ENCODE measurements at regions not wholly inside any gene's neighbourhood (a gene's known extent, or its start where the extent isn't known, plus 50 kb on each side); places are given as distances from the start of the nearest gene placed in this dataset.

- Histone ChIP-seq H2AFZ (ENCODE audit: low read length) (no peak overlapping the region), H3K27me3 (replicated peaks; ENCODE audit: insufficient read depth, low read length) (no peaks in the 10 kb centered on the region), H3K4me2 (ENCODE audit: low read depth, low read length) (no peak overlapping the region), H3K4me3 (ENCODE audit: low read length) (no peak overlapping the region), H3K4me1 (ENCODE audit: low read length) (no peaks in the 10 kb centered on the region), H3K9me3 (replicated peaks; ENCODE audit: insufficient read depth, low read length) (no peaks in the 10 kb centered on the region), H3K79me2 (ENCODE audit: low read length) (no peaks in the 10 kb centered on the region), H3K36me3 (replicated peaks; ENCODE audit: insufficient read depth, low read length) (no peaks in the 10 kb centered on the region), H3K27ac (ENCODE audit: low read length) (no peak overlapping the region), H3F3A (ENCODE audit: insufficient read depth, low read length) (no peaks in the 10 kb centered on the region), H3K9me2 (replicated peaks; ENCODE audit: insufficient read depth, low read length) (no peaks in the 10 kb centered on the region), H3K9ac (ENCODE audit: low read length) (no peak overlapping the region), H4K20me1 (ENCODE audit: insufficient read depth, low read length) (no peaks in the 10 kb centered on the region)
- TF ChIP-seq EZH2 (optimal IDR thresholded peaks at IDR 0.05; ENCODE audit: low read depth, low read length): no peak
- no peak for TF ChIP-seq EZH2phosphoT487 (IDR thresholded peaks at IDR 0.05; ENCODE audit: low read length)
- no peak for TF ChIP-seq CTCF (IDR thresholded peaks at IDR 0.05; ENCODE audit: low read length)
- DNase-seq: no peak
Measured at GRCh38 chr2:204150721-204151120, 214.2 kb downstream of the ICOS start.

GRCh38 chr2:204152616-204153015, 216.1 kb downstream of the ICOS start:
- no peaks in the 10 kb centered on the region for H3K79me2 ChIP-seq (ENCODE audit: low read length)
- H2AFZ ChIP-seq (ENCODE audit: low read length): no peak overlapping the region

GRCh38 chr2:204154863-204155262, 218.3 kb downstream of the ICOS start:
- no peaks in the 10 kb centered on the region for H3K9me2 ChIP-seq (replicated peaks; ENCODE audit: insufficient read depth, low read length)
- no peaks in the 10 kb centered on the region for H3K79me2 ChIP-seq (ENCODE audit: low read length)
- no peaks in the 10 kb centered on the region for H4K20me1 ChIP-seq (ENCODE audit: insufficient read depth, low read length)
- no peaks in the 10 kb centered on the region for H3K4me1 ChIP-seq (ENCODE audit: low read length)
- no peak for DNase-seq
- no peaks in the 10 kb centered on the region for H3K36me3 ChIP-seq (replicated peaks; ENCODE audit: insufficient read depth, low read length)
- no peak overlapping the region for H3K9ac ChIP-seq (ENCODE audit: low read length)
- TF ChIP-seq CTCF (IDR thresholded peaks at IDR 0.05; ENCODE audit: low read length) (no peak), EZH2phosphoT487 (IDR thresholded peaks at IDR 0.05; ENCODE audit: low read length) (no peak), EZH2 (optimal IDR thresholded peaks at IDR 0.05; ENCODE audit: low read depth, low read length) (no peak)
- no peak overlapping the region for H3K27ac ChIP-seq (ENCODE audit: low read length)
- H3K4me3 ChIP-seq (ENCODE audit: low read length): no peak overlapping the region
- no peaks in the 10 kb centered on the region for H3K9me3 ChIP-seq (replicated peaks; ENCODE audit: insufficient read depth, low read length)
- H3K27me3 ChIP-seq (replicated peaks; ENCODE audit: insufficient read depth, low read length): no peaks in the 10 kb centered on the region
- no peak overlapping the region for H2AFZ ChIP-seq (ENCODE audit: low read length)
- H3F3A ChIP-seq (ENCODE audit: insufficient read depth, low read length): no peaks in the 10 kb centered on the region
- no peak overlapping the region for H3K4me2 ChIP-seq (ENCODE audit: low read depth, low read length)

More at GRCh38 chr2:204152616-204153015, 216.1 kb downstream of the ICOS start:
- Histone ChIP-seq H3K4me3 (ENCODE audit: low read length) (no peak overlapping the region), H4K20me1 (ENCODE audit: insufficient read depth, low read length) (no peaks in the 10 kb centered on the region), H3K27me3 (replicated peaks; ENCODE audit: insufficient read depth, low read length) (no peaks in the 10 kb centered on the region), H3K4me1 (ENCODE audit: low read length) (no peaks in the 10 kb centered on the region), H3K9ac (ENCODE audit: low read length) (no peak overlapping the region), H3F3A (ENCODE audit: insufficient read depth, low read length) (no peaks in the 10 kb centered on the region), H3K9me2 (replicated peaks; ENCODE audit: insufficient read depth, low read length) (no peaks in the 10 kb centered on the region), H3K4me2 (ENCODE audit: low read depth, low read length) (no peak overlapping the region), H3K9me3 (replicated peaks; ENCODE audit: insufficient read depth, low read length) (no peaks in the 10 kb centered on the region), H3K27ac (ENCODE audit: low read length) (no peak overlapping the region), H3K36me3 (replicated peaks; ENCODE audit: insufficient read depth, low read length) (no peaks in the 10 kb centered on the region)
- TF ChIP-seq EZH2phosphoT487 (IDR thresholded peaks at IDR 0.05; ENCODE audit: low read length) (no peak), CTCF (IDR thresholded peaks at IDR 0.05; ENCODE audit: low read length) (no peak), EZH2 (optimal IDR thresholded peaks at IDR 0.05; ENCODE audit: low read depth, low read length) (no peak)
- no peak for DNase-seq
